CD4-positive, alpha-beta T cell treated with Interferon alpha-2 for 1 hour (primary cell): ENCODE measurements at regions not wholly inside any gene's neighbourhood (a gene's known extent, or its start where the extent isn't known, plus 50 kb on each side); places are given as distances from the start of the nearest gene placed in this dataset.

Experiments used
- DNase-seq, 2 donors: peaks; one replicate each; pipeline ENCODE4 v3.0.0-alpha.2; 2020 to 2022

DNA sequence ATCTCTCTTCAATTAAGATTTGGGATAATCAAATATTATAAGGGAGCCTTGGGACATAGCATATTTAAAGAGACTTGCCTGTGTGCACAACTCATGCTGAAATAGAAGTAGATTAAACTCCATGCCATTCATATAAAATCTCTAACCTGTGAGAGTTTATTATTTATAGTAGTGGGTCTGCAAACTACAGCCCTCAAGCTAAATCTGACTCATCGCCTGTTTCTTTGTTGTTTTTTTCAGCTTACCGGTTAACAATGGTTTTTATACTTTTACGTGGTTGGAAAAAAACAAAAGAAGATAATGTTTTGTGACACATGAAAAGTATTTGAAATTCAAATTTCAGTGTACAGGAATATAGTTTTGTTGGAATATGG, 61.9 kb upstream of the GHR start:
- DNase-seq: no peak

GRCh38 chr5:42366051-42366450, 57.2 kb upstream of the GHR start:
- DNase-seq: no peak
